ENCODE measurements at regions not wholly inside any gene's neighbourhood (a gene's known extent, or its start where the extent isn't known, plus 50 kb on each side); places are given as distances from the start of the nearest gene placed in this dataset.
"Not testable (repeated sequence)": the region's sequence is repeated elsewhere in the genome, so short reads cannot be mapped to it uniquely, and the experiment has no call there.

GRCh38 chr7:69334701-69335100 lies 263.6 kb upstream of the AUTS2 start:
- DNase-seq = no peak

DNA sequence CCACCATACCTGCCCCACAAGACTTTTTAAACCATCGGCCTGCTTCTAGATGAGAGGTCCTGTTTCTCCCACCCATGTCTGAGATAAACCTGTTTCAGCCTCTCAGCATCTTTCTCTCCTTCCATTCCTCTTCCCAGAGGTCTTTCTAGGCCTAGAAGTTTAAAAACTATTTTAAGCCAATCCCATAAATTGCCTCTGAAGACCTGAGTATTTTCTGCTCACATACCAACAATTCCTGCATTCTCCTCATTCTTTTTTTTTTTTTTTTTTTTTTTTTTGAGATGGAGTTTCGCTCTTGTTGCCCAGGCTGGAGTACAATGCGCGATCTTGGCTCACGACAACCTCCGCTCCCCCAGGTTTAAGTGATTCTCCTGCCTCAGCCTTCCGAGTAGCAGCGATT lies 262.9 kb upstream of the AUTS2 start:
- no peak for DNase-seq

- no peak for DNase-seq
These were observed 261.3 kb upstream of the AUTS2 start for GRCh38 chr7:69336976-69337375.

- no peak for DNase-seq
These were observed 260.1 kb upstream of the AUTS2 start for GRCh38 chr7:69338144-69338543.

GRCh38 chr7:69341288-69341687 lies 257.0 kb upstream of the AUTS2 start:
- no peak for DNase-seq

- no peak for DNase-seq
These were observed 256.0 kb upstream of the AUTS2 start for GRCh38 chr7:69342154-69342884.

DNA sequence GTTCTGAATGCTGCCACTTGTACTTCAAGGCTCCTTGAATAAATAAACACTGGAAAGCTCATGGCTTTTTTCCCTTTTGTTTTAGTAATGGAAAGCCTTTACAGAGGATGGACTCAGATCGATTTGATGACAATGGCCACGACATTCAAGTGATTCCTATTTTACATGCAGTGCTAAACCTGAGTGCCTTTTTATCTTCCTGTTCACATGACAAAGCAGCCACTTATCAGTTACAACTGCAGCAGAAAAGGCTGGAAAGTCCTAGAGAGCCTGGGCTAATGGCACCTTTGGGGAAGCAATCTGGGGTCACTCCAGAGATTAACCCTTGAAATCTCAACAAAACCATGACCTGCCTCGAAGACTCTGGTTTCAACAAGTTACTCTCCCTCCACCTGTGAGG lies 249.0 kb upstream of the AUTS2 start:
- no peak for DNase-seq

DNA sequence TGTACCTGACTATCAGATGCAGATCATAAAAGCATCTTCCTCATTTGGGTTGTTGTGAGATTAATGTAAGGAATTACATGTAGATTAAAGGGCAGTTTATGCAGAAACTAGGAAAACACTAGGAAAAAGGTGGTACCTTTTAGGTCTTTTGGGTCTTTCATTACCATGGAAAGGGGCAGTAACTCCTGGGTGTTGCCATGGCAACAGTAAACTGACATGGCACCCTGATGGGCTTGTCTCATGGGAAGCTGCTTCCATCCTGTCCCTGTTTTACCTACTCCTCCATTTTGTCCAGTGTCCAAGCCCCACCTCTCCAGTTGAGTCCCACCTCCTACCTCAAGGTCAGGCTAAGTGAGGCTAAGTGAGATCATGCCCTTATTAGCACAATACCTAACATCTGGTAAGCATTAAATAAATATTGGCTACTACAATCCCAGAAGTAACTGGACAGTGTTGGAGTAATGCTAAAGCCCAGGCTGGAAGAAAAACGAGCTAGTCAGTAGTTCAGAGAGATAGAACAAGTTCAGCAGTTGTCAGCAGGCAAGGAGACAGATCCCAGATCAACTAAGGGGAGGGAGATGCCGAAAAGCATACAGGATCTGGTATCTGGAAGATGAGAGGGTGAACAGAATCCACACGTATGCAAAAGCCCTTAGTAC lies 240.0 kb upstream of the AUTS2 start:
- no peak for DNase-seq

DNA sequence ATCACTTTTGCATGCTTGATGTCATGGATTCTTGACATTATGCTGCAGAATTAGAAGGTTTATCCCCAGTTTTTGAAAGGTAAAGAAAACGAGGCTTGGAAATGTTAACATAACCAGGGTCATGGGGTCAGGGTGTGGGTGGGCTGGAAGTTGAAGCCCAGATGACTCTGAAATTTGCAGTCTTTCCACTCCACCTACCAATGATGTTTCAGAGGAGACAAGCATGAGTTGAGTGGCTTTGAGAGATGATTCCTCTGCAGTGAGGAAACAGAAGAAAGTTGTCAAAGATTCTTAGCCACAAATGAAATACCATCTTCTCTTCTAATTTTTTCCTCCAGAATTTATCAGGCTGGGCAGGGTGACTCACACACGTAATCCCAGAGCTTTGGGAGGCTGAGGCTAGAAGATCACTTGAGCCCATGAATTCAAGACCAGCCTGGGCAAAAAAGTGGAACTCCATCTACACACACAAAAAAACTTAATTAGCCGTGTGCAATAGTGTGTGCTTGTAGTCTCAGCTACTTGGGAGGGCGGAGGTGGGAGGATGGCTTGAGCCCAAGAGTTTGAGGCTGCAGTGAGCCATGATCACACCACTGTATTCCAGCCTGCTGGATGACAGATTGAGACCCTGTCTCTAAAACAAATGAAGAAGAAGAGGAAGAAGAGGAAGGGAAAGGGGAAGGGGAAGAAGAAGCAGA lies 239.1 kb upstream of the AUTS2 start:
- no peak for DNase-seq

DNA sequence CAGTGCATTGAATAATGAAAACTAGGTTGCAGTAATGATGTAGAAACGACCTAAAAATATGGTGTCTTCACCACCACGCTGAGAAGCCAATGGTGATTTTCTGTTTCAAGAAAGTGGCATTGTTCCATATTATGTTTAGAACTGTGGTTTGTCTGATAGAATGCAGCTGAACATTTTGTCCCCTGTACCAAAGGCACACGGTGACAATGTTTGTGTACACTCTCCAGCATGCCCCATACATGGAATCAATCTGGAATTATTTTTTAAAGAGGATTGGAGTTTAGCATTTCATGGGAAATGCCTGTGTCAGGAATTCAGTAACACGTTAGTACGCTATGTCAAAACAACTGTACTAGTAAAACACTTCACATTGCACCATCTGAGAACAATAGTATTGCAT lies 237.4 kb upstream of the AUTS2 start:
- no peak for DNase-seq

DNA sequence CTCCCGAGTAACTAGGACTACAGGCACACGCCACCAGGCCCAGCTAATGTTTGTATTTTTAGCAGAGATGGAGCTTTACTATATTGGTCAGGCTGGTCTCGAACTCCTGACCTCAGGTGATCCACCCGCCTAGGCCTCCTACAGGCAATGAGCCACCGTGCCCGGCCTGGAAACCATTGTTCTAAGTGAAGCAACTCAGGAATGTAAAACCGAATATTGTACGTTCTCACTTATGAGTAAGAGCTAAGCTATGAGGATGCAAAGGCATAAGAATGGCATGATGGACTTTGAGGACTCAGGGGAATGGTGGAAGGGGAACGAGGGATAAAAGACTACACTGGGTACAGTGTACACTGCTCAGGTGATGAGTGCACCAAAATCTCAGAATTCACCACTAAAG lies 235.1 kb upstream of the AUTS2 start:
- no peak for DNase-seq

GRCh38 chr7:69364813-69365643 lies 233.2 kb upstream of the AUTS2 start:
- DNase-seq = no peak

DNA sequence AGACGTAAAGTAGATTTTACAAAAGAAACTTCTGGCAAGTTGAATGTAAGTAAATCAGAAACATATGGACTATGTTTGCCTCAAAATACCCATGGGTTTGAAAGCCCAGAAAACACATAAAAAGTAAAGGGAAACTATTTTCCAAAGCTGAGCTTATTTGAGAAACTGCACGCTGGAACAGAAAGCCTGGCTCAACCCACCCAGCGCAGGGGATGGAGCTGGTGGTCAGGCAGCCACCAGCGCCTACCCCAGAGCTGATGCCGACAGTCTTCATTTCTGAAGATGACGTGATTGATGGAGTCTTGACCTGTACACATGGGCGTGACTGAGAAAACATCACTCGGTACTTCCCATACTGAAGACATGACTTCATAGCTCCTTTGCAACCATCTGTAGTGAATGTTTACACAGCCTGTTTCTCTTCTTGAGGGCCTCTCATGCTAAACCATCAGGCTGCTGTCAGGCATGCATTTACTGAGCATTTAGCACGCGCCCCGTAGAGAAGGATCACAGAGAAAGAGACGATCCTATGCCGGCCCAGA lies 232.6 kb upstream of the AUTS2 start:
- DNase-seq = no peak

GRCh38 chr7:69367780-69368179 lies 230.5 kb upstream of the AUTS2 start:
- no peak for DNase-seq

DNA sequence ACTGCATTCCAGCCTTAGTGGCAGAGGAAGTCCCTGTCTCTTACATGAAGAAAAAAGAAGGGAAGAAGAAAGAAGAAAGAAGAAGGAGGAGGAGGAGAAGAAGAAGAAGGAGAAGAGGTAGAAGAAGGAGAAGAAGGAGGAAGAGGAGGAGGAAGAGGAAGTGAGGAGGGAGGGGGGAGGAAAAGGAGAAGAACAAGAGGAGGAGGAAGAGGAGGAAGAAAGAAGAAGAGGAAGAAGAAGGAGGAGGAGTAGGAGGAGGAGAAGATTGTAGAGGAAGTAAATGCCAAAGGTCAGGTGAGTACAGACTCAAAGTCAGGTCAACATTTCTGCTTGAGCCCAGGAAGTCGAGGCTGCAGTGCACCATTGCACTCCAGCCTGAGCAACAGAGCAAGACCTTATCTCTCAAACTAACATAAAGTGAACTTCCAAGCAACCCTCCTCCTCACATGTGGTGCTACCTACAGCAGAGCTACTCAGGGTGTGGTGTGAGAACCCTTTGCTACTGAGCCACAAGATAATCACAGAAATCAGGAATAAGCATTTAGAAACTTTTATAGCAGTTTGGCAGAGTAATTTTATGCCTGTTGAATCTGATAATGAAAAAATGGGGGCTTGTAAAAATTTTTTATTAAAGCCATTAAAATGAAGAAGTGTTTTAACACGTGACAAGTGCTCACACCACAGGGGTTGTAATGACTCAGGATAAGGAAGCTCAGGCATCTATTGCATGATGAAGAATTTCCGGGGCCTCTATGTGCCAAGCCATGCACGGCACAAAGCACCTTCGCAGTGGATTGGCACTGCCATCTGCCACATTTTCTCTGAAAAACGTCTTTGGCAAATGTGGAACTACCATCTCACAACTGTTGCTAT lies 224.9 kb upstream of the AUTS2 start:
- no peak for DNase-seq

- DNase-seq = no peak
These were observed 224.2 kb upstream of the AUTS2 start for GRCh38 chr7:69374044-69374425.

DNA sequence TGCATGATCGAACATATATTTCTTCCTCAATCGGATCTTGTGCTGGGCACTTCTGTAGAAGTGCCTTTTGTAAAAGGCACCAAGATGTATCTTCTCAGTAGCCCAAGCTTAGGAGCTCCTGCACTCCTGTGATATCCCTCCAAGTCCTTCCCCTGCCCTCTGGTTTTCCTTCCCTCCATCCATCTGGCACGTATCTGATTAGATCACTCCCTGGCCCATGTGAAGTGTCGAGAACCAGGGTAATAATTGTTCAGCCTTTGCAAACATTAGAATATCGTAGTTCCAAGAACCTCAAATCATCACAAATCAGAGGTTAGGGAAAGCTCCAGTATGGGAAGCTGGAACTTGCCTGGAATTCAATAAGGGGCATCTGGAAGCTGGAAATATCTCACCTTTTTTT lies 221.1 kb upstream of the AUTS2 start:
- no peak for DNase-seq

- no peak for DNase-seq
These were observed 209.7 kb upstream of the AUTS2 start for GRCh38 chr7:69388452-69389137.

DNA sequence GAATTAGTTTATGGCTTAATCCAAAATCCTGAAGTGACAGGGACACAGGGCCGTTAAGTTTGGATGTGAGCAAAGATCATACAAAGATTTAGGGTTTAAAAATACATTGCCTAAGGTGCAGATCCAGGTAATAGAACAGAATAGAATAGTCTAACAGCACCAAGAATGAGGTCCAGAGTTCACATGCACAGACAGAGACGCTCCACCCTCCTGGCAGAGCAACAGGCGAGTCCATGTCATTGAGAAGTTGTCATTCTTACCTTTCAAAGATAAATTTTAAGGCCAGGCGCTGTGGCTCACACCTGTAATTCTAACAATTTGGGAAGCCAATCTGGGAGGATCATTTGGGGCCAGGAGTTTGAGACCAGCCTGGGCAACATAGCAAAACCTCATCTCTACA lies 209.1 kb upstream of the AUTS2 start:
- DNase-seq = no peak

DNA sequence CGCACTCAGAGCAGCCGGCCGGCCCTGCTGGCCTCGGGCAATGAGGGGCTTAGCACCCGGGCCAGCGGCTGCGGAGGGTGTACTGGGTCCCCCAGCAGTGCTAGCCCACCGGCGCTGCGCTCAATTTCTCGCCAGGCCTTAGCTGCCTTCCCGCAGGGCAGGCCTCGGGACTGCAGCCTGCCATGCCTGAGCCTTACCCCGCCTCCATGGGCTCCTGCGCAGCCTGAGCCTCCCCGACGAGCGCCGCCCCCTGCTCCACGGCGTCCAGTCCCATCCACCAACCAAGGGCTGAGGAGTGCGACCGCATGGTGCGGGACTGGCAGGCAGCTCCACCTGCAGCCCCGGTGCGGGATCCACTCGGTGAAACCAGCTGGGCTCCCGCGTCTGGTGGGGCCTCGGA lies 204.4 kb upstream of the AUTS2 start:
- DNase-seq = not testable (repeated sequence)

DNA sequence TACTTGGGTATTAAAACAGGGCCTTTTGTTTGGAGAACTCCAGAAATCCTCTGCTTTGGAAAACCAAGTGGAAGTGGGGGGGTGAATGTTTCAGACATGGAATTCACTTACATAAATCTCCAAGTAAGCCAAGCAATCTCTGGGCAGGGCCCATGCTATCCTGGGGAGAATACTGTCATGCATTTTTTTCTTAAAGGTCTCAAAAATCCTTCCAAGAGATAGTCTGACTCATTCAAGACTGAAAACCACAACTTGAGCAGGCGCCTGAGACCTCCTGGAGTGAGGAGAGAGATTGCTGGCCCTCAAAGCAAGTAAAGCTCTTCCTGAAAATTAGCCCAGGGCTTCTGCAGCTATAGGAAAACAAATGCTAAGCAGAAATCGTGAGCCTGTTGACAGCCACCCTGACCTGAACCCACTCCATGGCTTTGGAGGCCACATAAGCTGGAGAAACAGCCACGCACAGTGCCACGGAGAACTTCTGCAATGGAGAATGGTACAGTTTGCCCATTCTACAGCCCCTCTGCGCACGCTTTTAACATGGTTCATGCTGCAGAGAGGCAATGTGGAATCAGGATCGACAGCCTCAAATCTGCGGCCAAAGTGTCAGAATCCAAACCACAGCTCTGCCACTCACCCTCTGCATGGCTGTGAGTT lies 203.1 kb upstream of the AUTS2 start:
- no peak for DNase-seq
